Lower leg skin (tissue), 4 donors: ENCODE measurements at regions not wholly inside any gene's neighbourhood (a gene's known extent, or its start where the extent isn't known, plus 50 kb on each side); places are given as distances from the start of the nearest gene placed in this dataset.
A peak's percentile ranks its signal among the peaks of the same experiment; 100 is the strongest.
"Not testable (repeated sequence)": the region's sequence is repeated elsewhere in the genome, so short reads cannot be mapped to it uniquely, and the experiment has no call there.

Experiments used
- DNase-seq, 2 donors: peaks; one replicate each; pipeline ENCODE4 v3.0.0-alpha.2; 2019; ENCODE audit warnings: low spot score in 2 of 2
- H3K4me3 ChIP-seq: fragments of 200-600 bp; sonication (generic); 2 replicates; pipeline ENCODE4 v1.5.1; 2017; ENCODE audit warnings: mild to moderate bottlenecking, low read depth; ENCODE audit not compliant: poor library complexity, severe bottlenecking
- POLR2A ChIP-seq, 2 donors: fragments of 450-650 bp; IDR thresholded peaks; one replicate each; pipeline ENCODE4 v1.6.1; 2016 to 2017; ENCODE audit warnings: antibody characterized with exemption in 2 of 2, mild to moderate bottlenecking in 1 of 2, moderate library complexity in 1 of 2
- WGBS, 2 donors: methylation state at CpG; one replicate each; pipeline ENCODE4 v1.1.5; 2018; 5-methylcytosine and 5-hydroxymethylcytosine counted together
- intact Hi-C: fragments of 100-400 bp; cut with DNase I; formaldehyde crosslinking; loops from one replicate; pipeline ENCODE4 v1.15.0; 2023; ENCODE audit warnings: low total_unique reads
- TF ChIP-seq, protein P1 (sequence below), 3 donors: fragments of 450-650 bp; IDR thresholded peaks; one replicate each; pipeline ENCODE4 v1.5.1; 2016; ENCODE audit warnings: antibody characterized with exemption in 3 of 3, mild to moderate bottlenecking in 3 of 3, moderate library complexity in 2 of 3

- DNase-seq: no peak
- H3K4me3 ChIP-seq: no peak overlapping the region
- TF ChIP-seq, protein P1, sequence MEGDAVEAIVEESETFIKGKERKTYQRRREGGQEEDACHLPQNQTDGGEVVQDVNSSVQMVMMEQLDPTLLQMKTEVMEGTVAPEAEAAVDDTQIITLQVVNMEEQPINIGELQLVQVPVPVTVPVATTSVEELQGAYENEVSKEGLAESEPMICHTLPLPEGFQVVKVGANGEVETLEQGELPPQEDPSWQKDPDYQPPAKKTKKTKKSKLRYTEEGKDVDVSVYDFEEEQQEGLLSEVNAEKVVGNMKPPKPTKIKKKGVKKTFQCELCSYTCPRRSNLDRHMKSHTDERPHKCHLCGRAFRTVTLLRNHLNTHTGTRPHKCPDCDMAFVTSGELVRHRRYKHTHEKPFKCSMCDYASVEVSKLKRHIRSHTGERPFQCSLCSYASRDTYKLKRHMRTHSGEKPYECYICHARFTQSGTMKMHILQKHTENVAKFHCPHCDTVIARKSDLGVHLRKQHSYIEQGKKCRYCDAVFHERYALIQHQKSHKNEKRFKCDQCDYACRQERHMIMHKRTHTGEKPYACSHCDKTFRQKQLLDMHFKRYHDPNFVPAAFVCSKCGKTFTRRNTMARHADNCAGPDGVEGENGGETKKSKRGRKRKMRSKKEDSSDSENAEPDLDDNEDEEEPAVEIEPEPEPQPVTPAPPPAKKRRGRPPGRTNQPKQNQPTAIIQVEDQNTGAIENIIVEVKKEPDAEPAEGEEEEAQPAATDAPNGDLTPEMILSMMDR (IDR thresholded peaks at IDR 0.05): no peak
- TF ChIP-seq POLR2A (IDR thresholded peaks at IDR 0.05): no peak
- intact Hi-C loops: no loop called here
- WGBS, 2 donors: 89 to 95% methylated on average over 6 of the region's 6 CpGs
These were observed 114.1 kb downstream of the GXYLT1 start for GRCh38 chr12:42030588-42030987.

GRCh38 chr12:42027546-42027945, 117.1 kb downstream of the GXYLT1 start:
- no peak for TF ChIP-seq POLR2A (IDR thresholded peaks at IDR 0.05)
- TF ChIP-seq, protein P1 (IDR thresholded peaks at IDR 0.05): no peak
- intact Hi-C loops: loop anchor here (10.0 kb wide), 1 partner anchor 1083 kb away; no protein-coding TSS in a partner anchor
- no peak for DNase-seq
- WGBS, 2 donors: 82 to 86% methylated on average over 5 of the region's 5 CpGs
- no peak overlapping the region for H3K4me3 ChIP-seq

DNA sequence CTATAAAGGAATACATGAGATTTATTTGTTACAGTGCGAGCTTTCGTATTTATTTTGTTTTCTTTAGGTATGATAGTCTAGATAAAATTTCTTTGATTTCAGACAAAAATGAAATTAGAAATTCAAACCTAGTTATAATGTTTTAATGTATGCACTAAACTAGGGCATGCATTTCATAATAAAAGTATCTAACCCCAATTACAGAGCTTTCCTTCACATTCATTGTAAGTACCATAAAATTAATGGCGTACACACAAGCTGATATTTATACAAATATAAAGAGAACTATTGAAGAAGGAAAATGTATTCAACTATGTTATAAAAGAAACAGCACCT, 120.2 kb downstream of the GXYLT1 start:
- DNase-seq: no peak
- intact Hi-C loops: loop anchor here (10.0 kb wide), 1 partner anchor 1080 kb away; no protein-coding TSS in a partner anchor
- WGBS, 2 donors: 21 to 25% methylated on average over 3 of the region's 3 CpGs

GRCh38 chr12:42023733-42024494, 120.8 kb downstream of the GXYLT1 start:
- peak; percentile 48 to 92 for DNase-seq
- 13 to 14% methylated on average over 25 of the region's 25 CpGs for WGBS, 2 donors
- no peak for TF ChIP-seq POLR2A (IDR thresholded peaks at IDR 0.05)
- TF ChIP-seq, protein P1 (IDR thresholded peaks at IDR 0.05): peak in 1 of 3 donors; percentile 45

More for the DNA sequence above, 120.2 kb downstream of the GXYLT1 start:
- H3K4me3 ChIP-seq: no peak overlapping the region
- TF ChIP-seq, protein P1 (IDR thresholded peaks at IDR 0.05): no peak
- no peak for TF ChIP-seq POLR2A (IDR thresholded peaks at IDR 0.05)

DNA sequence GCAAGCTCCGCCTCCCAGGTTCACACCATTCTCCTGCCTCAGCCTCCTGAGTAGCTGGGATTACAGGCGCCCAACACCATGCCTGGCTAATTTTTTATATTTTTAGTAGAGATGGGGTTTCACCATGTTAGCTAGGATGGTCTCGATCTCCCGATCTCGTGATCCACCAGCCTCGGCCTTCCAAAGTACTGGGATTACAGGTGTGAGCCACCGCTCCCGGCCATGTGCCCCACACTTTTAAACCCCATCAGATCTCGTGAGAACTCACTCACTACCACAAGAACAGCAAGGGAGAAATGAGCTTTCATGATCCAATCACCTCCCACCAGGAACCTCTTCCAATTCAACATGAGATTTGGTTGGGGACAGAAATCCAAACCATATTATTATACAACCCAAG, 122.7 kb downstream of the GXYLT1 start:
- DNase-seq, H3K4me3 ChIP-seq: not testable (repeated sequence)
- WGBS, 2 donors: 94 to 97% methylated on average over 9 of the region's 9 CpGs
- intact Hi-C loops: loop anchor here (10.0 kb wide), 1 partner anchor 1077 kb away; no protein-coding TSS in a partner anchor

More at GRCh38 chr12:42023733-42024494, 120.8 kb downstream of the GXYLT1 start:
- intact Hi-C loops: loop anchor here (10.0 kb wide), 1 partner anchor 1079 kb away; no protein-coding TSS in a partner anchor
- H3K4me3 ChIP-seq: no peak overlapping the region

- no peak for DNase-seq
- intact Hi-C loops: loop anchor here (10.0 kb wide), 1 partner anchor 1077 kb away; no protein-coding TSS in a partner anchor
- WGBS, 2 donors: 75 to 78% methylated on average over 4 of the region's 4 CpGs
- H3K4me3 ChIP-seq: no peak overlapping the region
- no peak for TF ChIP-seq POLR2A (IDR thresholded peaks at IDR 0.05)
- TF ChIP-seq, protein P1 (IDR thresholded peaks at IDR 0.05): no peak
These were observed 123.2 kb downstream of the GXYLT1 start for GRCh38 chr12:42021469-42021868.
